ENCODE measurements at regions not wholly inside any gene's neighbourhood (a gene's known extent, or its start where the extent isn't known, plus 50 kb on each side); places are given as distances from the start of the nearest gene placed in this dataset.

DNA sequence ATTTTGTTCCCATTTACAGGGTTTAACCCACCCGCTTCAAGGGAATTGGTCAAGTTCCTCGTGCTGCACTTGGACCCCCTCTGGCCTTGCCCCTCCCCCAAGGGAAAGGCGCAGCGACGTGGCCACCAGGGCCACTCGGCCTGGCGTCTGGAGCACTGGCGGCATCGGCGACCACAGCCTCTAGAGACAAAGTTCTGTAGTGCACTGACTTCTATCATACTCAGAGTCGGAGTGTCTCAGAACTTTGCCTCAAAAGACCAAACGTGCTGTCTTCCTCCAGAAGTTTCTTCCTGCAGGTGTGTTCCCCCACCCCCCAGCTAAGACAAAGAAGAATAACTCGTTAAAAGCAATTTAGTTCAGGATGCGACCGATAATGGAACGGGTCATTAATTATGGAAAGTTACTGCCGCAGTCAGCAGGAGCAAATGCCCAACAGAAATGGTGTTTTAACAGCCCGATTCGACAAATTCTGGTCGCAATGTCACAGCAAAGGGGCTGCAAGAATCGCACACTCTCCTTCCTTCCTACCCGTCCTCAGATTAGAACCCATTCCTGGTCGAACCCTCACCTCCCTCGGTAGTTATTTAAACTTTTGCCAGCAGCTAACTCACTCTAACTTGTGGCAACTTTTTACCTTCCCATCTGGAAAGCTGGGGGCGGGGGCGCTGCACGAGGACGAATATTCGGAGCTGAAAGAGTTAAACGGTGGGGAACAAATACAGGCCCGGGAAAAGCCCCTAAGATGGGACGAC, 202.1 kb upstream of the NFE2L3 start:
- TF ChIP-seq, protein P1, sequence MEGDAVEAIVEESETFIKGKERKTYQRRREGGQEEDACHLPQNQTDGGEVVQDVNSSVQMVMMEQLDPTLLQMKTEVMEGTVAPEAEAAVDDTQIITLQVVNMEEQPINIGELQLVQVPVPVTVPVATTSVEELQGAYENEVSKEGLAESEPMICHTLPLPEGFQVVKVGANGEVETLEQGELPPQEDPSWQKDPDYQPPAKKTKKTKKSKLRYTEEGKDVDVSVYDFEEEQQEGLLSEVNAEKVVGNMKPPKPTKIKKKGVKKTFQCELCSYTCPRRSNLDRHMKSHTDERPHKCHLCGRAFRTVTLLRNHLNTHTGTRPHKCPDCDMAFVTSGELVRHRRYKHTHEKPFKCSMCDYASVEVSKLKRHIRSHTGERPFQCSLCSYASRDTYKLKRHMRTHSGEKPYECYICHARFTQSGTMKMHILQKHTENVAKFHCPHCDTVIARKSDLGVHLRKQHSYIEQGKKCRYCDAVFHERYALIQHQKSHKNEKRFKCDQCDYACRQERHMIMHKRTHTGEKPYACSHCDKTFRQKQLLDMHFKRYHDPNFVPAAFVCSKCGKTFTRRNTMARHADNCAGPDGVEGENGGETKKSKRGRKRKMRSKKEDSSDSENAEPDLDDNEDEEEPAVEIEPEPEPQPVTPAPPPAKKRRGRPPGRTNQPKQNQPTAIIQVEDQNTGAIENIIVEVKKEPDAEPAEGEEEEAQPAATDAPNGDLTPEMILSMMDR (IDR thresholded peaks at IDR 0.05; ENCODE audit: borderline replicate concordance), result no peak
- Histone ChIP-seq H3K9me3 (replicated peaks) (peaks cover 12% of the 10 kb centered on the region), H3K36me3 (no peaks in the 10 kb centered on the region), H3K27me3 (ENCODE audit: low read depth) (peaks cover 56% of the 10 kb centered on the region), H3K4me1 (peaks cover 27% of the 10 kb centered on the region), H3K27ac (replicated peaks) (no peak overlapping the region), H3K4me3 (peak overlapping the region; percentile 77)
- DNase-seq, result no peak
- intact Hi-C loops (cut with micrococcal nuclease), result no loop called here

DNA sequence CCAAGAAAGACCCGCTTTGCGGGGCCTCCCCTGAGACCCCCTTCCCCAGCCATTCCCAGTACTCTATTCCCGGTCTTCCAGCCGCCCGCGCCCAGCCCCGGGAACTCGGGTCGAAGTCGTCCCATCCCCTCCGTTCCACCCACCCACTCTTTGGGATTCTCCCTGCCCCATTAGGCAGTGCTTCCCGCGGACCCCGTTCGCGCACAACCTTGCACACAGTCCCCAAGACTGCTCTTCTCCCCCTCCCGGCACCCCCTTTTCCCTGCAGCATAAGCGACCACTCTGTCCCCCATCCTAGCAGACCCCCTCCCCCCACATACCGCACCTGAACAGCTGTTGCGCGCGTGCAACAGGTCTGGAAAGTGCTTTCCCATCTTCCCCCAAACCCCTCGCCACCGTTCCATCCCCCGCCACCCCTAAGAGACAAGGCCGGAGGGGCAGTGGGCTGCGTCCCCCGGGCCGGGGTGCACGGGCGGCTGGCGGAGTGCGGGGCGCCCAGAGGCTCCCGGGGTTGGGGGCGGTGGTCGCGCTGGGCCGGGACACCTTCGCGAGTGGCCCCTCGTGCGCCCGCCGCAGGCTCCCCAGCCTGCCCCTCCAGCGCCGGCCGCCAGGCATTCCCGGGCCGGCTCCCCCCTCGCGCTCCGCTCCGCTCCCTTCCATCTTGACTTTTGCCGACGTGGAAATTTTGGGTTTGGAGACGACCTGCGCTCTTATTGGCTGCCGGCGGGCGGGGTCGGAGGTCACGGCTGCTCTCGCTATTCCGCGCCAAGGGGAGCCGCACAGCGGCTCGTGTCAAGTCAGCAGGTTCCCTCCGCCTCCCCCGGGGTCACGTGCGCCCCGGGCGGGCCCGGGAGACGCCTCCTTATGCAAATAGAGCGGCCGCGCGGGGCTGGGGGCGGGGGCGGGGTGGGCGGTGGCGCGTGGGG, 201.2 kb upstream of the NFE2L3 start:
- peak; percentile 85 for DNase-seq
- peaks cover 48% of the 10 kb centered on the region for H3K27me3 ChIP-seq (ENCODE audit: low read depth)
- H3K4me1 ChIP-seq, result peaks cover 27% of the 10 kb centered on the region
- H3K36me3 ChIP-seq, result no peaks in the 10 kb centered on the region
- H3K4me3 ChIP-seq, result peak overlapping the region; percentile 77
- no peak overlapping the region for H3K27ac ChIP-seq (replicated peaks)
- H3K9me3 ChIP-seq (replicated peaks), result peaks cover 12% of the 10 kb centered on the region
- TF ChIP-seq, protein P1 (IDR thresholded peaks at IDR 0.05; ENCODE audit: borderline replicate concordance), result no peak
- intact Hi-C loops (cut with micrococcal nuclease), result no loop called here

DNA sequence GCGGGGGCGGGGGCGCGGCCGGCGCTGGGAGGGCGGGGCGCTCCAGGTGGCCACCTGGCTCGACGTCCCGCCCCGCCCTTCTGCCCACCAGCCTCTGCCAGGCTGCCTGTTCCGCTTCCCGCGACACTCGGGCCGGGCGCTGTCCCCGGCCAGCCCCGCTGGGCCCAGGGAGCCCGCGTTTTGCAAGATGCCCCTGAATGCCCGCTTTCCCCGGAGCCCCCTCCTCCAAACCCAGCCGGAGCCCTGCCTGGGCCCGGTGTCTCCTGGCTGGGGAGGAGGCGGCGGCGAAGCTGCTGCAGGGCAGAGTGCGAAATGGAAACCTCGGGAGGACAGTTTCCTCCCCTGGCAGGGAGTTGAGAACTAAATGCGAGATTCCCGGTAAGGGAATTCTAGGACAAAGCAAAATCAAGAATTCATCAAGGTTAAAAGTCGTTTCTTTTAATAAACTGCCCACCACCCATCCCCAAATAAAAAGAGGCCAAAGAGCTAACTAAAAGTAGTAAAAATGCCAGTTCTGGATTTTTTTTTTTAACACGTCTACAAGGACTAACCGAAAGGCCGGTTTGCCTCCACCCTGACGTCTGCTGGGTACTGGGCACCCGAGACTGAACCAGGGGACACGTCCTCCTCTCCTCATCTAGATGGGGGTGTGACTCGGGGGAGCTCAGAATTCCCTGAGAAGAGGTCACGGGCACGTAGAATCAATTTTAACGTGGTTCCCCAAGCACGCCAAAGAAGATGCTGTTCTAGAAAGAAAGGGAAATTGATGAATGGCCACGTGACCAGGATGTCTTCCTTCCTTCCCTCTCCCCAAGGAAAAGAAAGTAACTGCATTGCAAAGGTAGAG, 200.4 kb upstream of the NFE2L3 start:
- intact Hi-C loops (cut with micrococcal nuclease), result no loop called here
- H3K4me1 ChIP-seq, result peaks cover 27% of the 10 kb centered on the region
- no peak for DNase-seq

DNA sequence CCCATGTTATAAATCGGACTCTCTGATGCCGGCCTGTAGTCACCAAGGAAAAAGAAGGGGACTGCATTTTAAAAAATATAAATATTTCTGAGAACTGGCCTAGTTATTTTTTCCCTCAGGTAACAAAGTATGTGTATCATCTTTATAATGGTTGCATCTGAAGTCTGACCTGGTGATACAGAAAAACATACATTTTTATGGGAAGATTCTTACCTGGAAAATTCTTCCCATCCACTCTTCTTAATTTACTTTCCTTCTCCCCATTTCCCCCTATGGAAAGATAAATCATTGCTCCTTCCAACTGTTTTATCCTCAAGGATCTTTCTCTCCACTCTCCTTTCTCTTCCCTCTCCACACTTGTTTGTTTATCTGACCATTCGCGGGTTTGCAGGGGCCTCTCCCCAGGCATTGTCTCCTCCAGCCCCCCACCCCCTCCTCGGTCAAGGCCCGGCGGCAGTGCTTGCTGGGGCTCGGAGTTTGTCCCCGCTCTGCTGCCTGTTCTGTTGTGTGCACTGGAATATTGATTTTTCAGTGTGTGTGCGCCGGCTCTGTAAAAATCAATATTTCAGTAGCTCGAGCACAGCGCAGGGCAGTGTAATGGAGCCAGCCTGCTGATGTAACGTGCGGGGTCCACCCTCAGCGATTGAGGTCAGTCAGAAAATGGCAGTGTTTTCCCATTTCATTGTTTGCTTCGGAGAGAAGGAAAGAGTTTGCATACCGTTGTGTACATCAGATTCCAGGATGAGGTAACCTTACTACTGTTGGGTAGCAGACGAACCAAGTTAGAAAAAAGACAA, 199.5 kb upstream of the NFE2L3 start:
- intact Hi-C loops (cut with micrococcal nuclease), result no loop called here
- Histone ChIP-seq H3K27me3 (ENCODE audit: low read depth) (peaks cover 45% of the 10 kb centered on the region), H3K36me3 (no peaks in the 10 kb centered on the region), H3K4me1 (peaks cover 27% of the 10 kb centered on the region), H3K27ac (replicated peaks) (no peak overlapping the region), H3K9me3 (replicated peaks) (peaks cover 12% of the 10 kb centered on the region), H3K4me3 (no peak overlapping the region)
- no peak for DNase-seq
- TF ChIP-seq, protein P1 (IDR thresholded peaks at IDR 0.05; ENCODE audit: borderline replicate concordance), result no peak

More for the DNA sequence above, 200.4 kb upstream of the NFE2L3 start:
- Histone ChIP-seq H3K9me3 (replicated peaks) (peaks cover 12% of the 10 kb centered on the region), H3K27me3 (ENCODE audit: low read depth) (peaks cover 47% of the 10 kb centered on the region), H3K27ac (replicated peaks) (peak overlapping the region; percentile 56), H3K36me3 (no peaks in the 10 kb centered on the region), H3K4me3 (peak overlapping the region; percentile 77)
- TF ChIP-seq, protein P1 (IDR thresholded peaks at IDR 0.05; ENCODE audit: borderline replicate concordance), result no peak

Measured in left ventricle myocardium inferior (tissue), 1 donor.